ENCODE measurements at regions not wholly inside any gene's neighbourhood (a gene's known extent, or its start where the extent isn't known, plus 50 kb on each side); places are given as distances from the start of the nearest gene placed in this dataset.

GRCh38 chr15:61621865-61622264 is 392.8 kb upstream of the RORA start:
- TF ChIP-seq, protein P1, sequence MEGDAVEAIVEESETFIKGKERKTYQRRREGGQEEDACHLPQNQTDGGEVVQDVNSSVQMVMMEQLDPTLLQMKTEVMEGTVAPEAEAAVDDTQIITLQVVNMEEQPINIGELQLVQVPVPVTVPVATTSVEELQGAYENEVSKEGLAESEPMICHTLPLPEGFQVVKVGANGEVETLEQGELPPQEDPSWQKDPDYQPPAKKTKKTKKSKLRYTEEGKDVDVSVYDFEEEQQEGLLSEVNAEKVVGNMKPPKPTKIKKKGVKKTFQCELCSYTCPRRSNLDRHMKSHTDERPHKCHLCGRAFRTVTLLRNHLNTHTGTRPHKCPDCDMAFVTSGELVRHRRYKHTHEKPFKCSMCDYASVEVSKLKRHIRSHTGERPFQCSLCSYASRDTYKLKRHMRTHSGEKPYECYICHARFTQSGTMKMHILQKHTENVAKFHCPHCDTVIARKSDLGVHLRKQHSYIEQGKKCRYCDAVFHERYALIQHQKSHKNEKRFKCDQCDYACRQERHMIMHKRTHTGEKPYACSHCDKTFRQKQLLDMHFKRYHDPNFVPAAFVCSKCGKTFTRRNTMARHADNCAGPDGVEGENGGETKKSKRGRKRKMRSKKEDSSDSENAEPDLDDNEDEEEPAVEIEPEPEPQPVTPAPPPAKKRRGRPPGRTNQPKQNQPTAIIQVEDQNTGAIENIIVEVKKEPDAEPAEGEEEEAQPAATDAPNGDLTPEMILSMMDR (IDR thresholded peaks at IDR 0.05; ENCODE audit: borderline replicate concordance, control extremely low read depth, extremely low read depth, insufficient read depth, missing control alignments), result no peak
- in situ Hi-C loops (cut with MboI; ENCODE audit: low sequenced_read_pairs, unreplicated experiment), result no loop called here
- DNase-seq (ENCODE audit: low spot score), result no peak

DNA sequence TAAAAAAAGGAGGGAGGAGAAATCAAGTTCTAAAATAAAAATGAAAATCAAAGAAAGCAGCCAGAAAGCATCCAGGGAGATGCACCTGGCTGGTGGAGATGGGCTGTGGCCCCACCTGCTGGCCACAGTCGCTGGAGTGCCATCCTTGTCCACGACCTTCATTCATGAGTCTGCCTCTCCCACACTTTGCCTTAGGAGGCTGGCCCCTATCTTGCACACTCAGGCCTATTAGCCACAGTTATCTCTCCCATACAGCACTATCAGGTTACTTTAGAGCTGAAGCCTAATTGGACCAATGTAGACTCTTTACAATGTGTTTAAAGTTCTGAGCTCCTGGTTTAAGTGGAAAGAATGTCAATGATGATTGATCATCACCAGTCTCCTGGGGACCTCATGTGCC is 392.0 kb upstream of the RORA start:
- TF ChIP-seq, protein P1 (IDR thresholded peaks at IDR 0.05; ENCODE audit: borderline replicate concordance, control extremely low read depth, extremely low read depth, insufficient read depth, missing control alignments), result peak; percentile 50

DNA sequence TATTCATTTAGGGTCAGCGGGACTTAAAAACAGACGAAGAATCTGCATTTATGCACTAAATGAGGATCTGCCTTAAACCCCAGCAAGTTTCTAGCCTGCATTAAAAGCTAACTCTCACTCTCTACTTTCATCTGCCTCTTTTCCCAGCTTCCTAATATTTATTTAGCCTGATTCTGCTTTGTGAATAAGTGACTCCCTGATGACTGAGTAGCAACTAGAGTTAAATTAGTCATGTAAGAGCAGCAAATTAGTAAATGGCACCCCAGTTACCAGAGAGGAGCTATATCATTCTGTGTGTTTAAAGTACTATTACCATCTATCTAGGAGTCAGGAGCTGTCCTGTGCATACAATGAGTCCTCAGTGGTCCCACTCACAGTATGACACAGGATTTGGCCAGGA is 391.0 kb upstream of the RORA start:
- TF ChIP-seq, protein P1 (IDR thresholded peaks at IDR 0.05; ENCODE audit: borderline replicate concordance, control extremely low read depth, extremely low read depth, insufficient read depth, missing control alignments), result no peak
- DNase-seq (ENCODE audit: low spot score), result no peak
- in situ Hi-C loops (cut with MboI; ENCODE audit: low sequenced_read_pairs, unreplicated experiment), result no loop called here

More for the DNA sequence above, 392.0 kb upstream of the RORA start:
- peak; percentile 7 for DNase-seq (ENCODE audit: low spot score)
- in situ Hi-C loops (cut with MboI; ENCODE audit: low sequenced_read_pairs, unreplicated experiment), result no loop called here

- TF ChIP-seq, protein P1 (IDR thresholded peaks at IDR 0.05; ENCODE audit: borderline replicate concordance, control extremely low read depth, extremely low read depth, insufficient read depth, missing control alignments), result no peak
- no peak for DNase-seq (ENCODE audit: low spot score)
- in situ Hi-C loops (cut with MboI; ENCODE audit: low sequenced_read_pairs, unreplicated experiment), result no loop called here
Observed at GRCh38 chr15:61613729-61614128, 384.6 kb upstream of the RORA start.

- TF ChIP-seq, protein P1 (IDR thresholded peaks at IDR 0.05; ENCODE audit: borderline replicate concordance, control extremely low read depth, extremely low read depth, insufficient read depth, missing control alignments), result no peak
- in situ Hi-C loops (cut with MboI; ENCODE audit: low sequenced_read_pairs, unreplicated experiment), result no loop called here
- DNase-seq (ENCODE audit: low spot score), result no peak
Observed at GRCh38 chr15:61613138-61613537, 384.0 kb upstream of the RORA start.

GRCh38 chr15:61612111-61612510 is 383.0 kb upstream of the RORA start:
- in situ Hi-C loops (cut with MboI; ENCODE audit: low sequenced_read_pairs, unreplicated experiment), result no loop called here
- TF ChIP-seq, protein P1 (IDR thresholded peaks at IDR 0.05; ENCODE audit: borderline replicate concordance, control extremely low read depth, extremely low read depth, insufficient read depth, missing control alignments), result no peak
- no peak for DNase-seq (ENCODE audit: low spot score)

GRCh38 chr15:61605343-61605742 is 376.2 kb upstream of the RORA start:
- in situ Hi-C loops (cut with MboI; ENCODE audit: low sequenced_read_pairs, unreplicated experiment), result no loop called here
- DNase-seq (ENCODE audit: low spot score), result no peak
- TF ChIP-seq, protein P1 (IDR thresholded peaks at IDR 0.05; ENCODE audit: borderline replicate concordance, control extremely low read depth, extremely low read depth, insufficient read depth, missing control alignments), result no peak
